DMS79 treated with DMSO at 0.1 percent for 48 hours (cell line): ENCODE measurements at regions not wholly inside any gene's neighbourhood (a gene's known extent, or its start where the extent isn't known, plus 50 kb on each side); places are given as distances from the start of the nearest gene placed in this dataset.
"Not testable (repeated sequence)": the region's sequence is repeated elsewhere in the genome, so short reads cannot be mapped to it uniquely, and the experiment has no call there.

Experiments used
- DNase-seq: peaks from one replicate; lab custom pipeline; 2025; lab: John Stamatoyannopoulos, UW

GRCh38 chr9:19935422-19935821 lies 146.6 kb upstream of the SLC24A2 start:
- DNase-seq, result no peak

- no peak for DNase-seq
Measured at GRCh38 chr9:19934301-19934871, 145.5 kb upstream of the SLC24A2 start.

- no peak for DNase-seq
Measured at GRCh38 chr9:19931098-19931890, 142.5 kb upstream of the SLC24A2 start.

GRCh38 chr9:19927560-19927959 lies 138.7 kb upstream of the SLC24A2 start:
- DNase-seq, result no peak

GRCh38 chr9:19926774-19927173 lies 137.9 kb upstream of the SLC24A2 start:
- no peak for DNase-seq

GRCh38 chr9:19925674-19926503 lies 137.1 kb upstream of the SLC24A2 start:
- peak; percentile 81 for DNase-seq

GRCh38 chr9:19924080-19924479 lies 135.2 kb upstream of the SLC24A2 start:
- no peak for DNase-seq

- DNase-seq, result peak; percentile 2
Measured at GRCh38 chr9:19922476-19923118, 133.8 kb upstream of the SLC24A2 start.

- no peak for DNase-seq
Measured at GRCh38 chr9:19920401-19920800, 131.6 kb upstream of the SLC24A2 start.

GRCh38 chr9:19918630-19919029 lies 129.8 kb upstream of the SLC24A2 start:
- DNase-seq, result no peak

GRCh38 chr9:19914044-19914443 lies 125.2 kb upstream of the SLC24A2 start:
- DNase-seq, result no peak

GRCh38 chr9:19913151-19913550 lies 124.3 kb upstream of the SLC24A2 start:
- no peak for DNase-seq

GRCh38 chr9:19903076-19903475 lies 114.2 kb upstream of the SLC24A2 start:
- DNase-seq, result no peak

GRCh38 chr9:19901586-19901985 lies 112.7 kb upstream of the SLC24A2 start:
- no peak for DNase-seq

GRCh38 chr9:19896161-19896560 lies 107.3 kb upstream of the SLC24A2 start:
- no peak for DNase-seq

GRCh38 chr9:19895578-19895977 lies 106.7 kb upstream of the SLC24A2 start:
- DNase-seq, result not testable (repeated sequence)

GRCh38 chr9:19895006-19895405 lies 106.2 kb upstream of the SLC24A2 start:
- DNase-seq, result no peak

GRCh38 chr9:19885608-19886007 lies 96.8 kb upstream of the SLC24A2 start:
- no peak for DNase-seq

- DNase-seq, result no peak
Measured at GRCh38 chr9:19879062-19879461, 90.2 kb upstream of the SLC24A2 start.

GRCh38 chr9:19876569-19877316 lies 87.9 kb upstream of the SLC24A2 start:
- DNase-seq, result no peak

- DNase-seq, result no peak
Measured at GRCh38 chr9:19875291-19875920, 86.6 kb upstream of the SLC24A2 start.
